GM12878 (cell line): ENCODE measurements at regions not wholly inside any gene's neighbourhood (a gene's known extent, or its start where the extent isn't known, plus 50 kb on each side); places are given as distances from the start of the nearest gene placed in this dataset.

Experiments used
- ASH2L ChIP-seq: fragments of 300-600, 200-600 bp; sonication (generic); IDR thresholded peaks from 2 replicates; pipeline ENCODE4 v1.6.1; 2017; ENCODE audit warnings: low read depth, mild to moderate bottlenecking, borderline replicate concordance
- CBX3 ChIP-seq: fragments of 200-600 bp; sonication (generic); IDR thresholded peaks from 2 replicates; pipeline ENCODE4 v1.6.1; 2016; ENCODE audit warnings: low read depth, borderline replicate concordance
- ETV6 ChIP-seq, 2 experiments: fragments of 450-650 bp in 1 of 2; IDR thresholded peaks in 1 of 2; conservative IDR thresholded peaks in 1 of 2; 2 replicates each; pipeline ENCODE4 v1.6.1; 2014; ENCODE audit warnings: antibody characterized with exemption in 1 of 2, borderline replicate concordance in 1 of 2, low read depth in 1 of 2, mild to moderate bottlenecking in 1 of 2, moderate library complexity in 1 of 2
- IRF4 ChIP-seq: IDR thresholded peaks from 2 replicates; pipeline ENCODE4 v1.6.1; 2011; ENCODE audit warnings: low read depth, low read length
- YY1 ChIP-seq: IDR thresholded peaks from 2 replicates; pipeline ENCODE4 v1.6.1; 2011; ENCODE audit warnings: low read depth, mild to moderate bottlenecking, low read length
- TF ChIP-seq, protein P1 (sequence below): fragments of 150-350 bp; IDR thresholded peaks from 2 replicates; pipeline ENCODE4 v1.6.1; 2016; ENCODE audit warnings: low read depth, low read length
- TF ChIP-seq, protein P2 (sequence below): fragments of 450-650 bp; formaldehyde crosslinking; IDR thresholded peaks from 2 replicates; pipeline ENCODE4 v1.4.0; 2020; ENCODE audit warnings: mild to moderate bottlenecking, moderate library complexity

GRCh38 chr9:129427149-129427548 lies 193.8 kb downstream of the C9orf50 start (continued):
- TF ChIP-seq, protein P1, sequence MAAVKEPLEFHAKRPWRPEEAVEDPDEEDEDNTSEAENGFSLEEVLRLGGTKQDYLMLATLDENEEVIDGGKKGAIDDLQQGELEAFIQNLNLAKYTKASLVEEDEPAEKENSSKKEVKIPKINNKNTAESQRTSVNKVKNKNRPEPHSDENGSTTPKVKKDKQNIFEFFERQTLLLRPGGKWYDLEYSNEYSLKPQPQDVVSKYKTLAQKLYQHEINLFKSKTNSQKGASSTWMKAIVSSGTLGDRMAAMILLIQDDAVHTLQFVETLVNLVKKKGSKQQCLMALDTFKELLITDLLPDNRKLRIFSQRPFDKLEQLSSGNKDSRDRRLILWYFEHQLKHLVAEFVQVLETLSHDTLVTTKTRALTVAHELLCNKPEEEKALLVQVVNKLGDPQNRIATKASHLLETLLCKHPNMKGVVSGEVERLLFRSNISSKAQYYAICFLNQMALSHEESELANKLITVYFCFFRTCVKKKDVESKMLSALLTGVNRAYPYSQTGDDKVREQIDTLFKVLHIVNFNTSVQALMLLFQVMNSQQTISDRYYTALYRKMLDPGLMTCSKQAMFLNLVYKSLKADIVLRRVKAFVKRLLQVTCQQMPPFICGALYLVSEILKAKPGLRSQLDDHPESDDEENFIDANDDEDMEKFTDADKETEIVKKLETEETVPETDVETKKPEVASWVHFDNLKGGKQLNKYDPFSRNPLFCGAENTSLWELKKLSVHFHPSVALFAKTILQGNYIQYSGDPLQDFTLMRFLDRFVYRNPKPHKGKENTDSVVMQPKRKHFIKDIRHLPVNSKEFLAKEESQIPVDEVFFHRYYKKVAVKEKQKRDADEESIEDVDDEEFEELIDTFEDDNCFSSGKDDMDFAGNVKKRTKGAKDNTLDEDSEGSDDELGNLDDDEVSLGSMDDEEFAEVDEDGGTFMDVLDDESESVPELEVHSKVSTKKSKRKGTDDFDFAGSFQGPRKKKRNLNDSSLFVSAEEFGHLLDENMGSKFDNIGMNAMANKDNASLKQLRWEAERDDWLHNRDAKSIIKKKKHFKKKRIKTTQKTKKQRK: no peak
- TF ChIP-seq, protein P2, sequence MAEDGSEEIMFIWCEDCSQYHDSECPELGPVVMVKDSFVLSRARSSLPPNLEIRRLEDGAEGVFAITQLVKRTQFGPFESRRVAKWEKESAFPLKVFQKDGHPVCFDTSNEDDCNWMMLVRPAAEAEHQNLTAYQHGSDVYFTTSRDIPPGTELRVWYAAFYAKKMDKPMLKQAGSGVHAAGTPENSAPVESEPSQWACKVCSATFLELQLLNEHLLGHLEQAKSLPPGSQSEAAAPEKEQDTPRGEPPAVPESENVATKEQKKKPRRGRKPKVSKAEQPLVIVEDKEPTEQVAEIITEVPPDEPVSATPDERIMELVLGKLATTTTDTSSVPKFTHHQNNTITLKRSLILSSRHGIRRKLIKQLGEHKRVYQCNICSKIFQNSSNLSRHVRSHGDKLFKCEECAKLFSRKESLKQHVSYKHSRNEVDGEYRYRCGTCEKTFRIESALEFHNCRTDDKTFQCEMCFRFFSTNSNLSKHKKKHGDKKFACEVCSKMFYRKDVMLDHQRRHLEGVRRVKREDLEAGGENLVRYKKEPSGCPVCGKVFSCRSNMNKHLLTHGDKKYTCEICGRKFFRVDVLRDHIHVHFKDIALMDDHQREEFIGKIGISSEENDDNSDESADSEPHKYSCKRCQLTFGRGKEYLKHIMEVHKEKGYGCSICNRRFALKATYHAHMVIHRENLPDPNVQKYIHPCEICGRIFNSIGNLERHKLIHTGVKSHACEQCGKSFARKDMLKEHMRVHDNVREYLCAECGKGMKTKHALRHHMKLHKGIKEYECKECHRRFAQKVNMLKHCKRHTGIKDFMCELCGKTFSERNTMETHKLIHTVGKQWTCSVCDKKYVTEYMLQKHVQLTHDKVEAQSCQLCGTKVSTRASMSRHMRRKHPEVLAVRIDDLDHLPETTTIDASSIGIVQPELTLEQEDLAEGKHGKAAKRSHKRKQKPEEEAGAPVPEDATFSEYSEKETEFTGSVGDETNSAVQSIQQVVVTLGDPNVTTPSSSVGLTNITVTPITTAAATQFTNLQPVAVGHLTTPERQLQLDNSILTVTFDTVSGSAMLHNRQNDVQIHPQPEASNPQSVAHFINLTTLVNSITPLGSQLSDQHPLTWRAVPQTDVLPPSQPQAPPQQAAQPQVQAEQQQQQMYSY (CRISPR knock-in tag): no peak
- TF ChIP-seq ASH2L (no peak), YY1 (no peak), ETV6 (conservative IDR thresholded peaks at IDR 0.05 in 1 of 2, IDR thresholded peaks at IDR 0.05 in 1 of 2; ENCODE audit: borderline replicate concordance in 1 of 2, low read depth in 1 of 2) (no peak), CBX3 (no peak), IRF4 (no peak)
